G401 (cell line): ENCODE measurements at regions not wholly inside any gene's neighbourhood (a gene's known extent, or its start where the extent isn't known, plus 50 kb on each side); places are given as distances from the start of the nearest gene placed in this dataset.
"Not testable (repeated sequence)": the region's sequence is repeated elsewhere in the genome, so short reads cannot be mapped to it uniquely, and the experiment has no call there.

Experiments used
- DNase-seq: peaks from one replicate; pipeline ENCODE4 v3.0.0-alpha.2; 2015; ENCODE audit warnings: low spot score
- in situ Hi-C: cut with HindIII; loops from 2 replicates; pipeline ENCODE4 v1.10.0; 2016; ENCODE audit warnings: low sequenced_read_pairs, mixed read lengths

DNA sequence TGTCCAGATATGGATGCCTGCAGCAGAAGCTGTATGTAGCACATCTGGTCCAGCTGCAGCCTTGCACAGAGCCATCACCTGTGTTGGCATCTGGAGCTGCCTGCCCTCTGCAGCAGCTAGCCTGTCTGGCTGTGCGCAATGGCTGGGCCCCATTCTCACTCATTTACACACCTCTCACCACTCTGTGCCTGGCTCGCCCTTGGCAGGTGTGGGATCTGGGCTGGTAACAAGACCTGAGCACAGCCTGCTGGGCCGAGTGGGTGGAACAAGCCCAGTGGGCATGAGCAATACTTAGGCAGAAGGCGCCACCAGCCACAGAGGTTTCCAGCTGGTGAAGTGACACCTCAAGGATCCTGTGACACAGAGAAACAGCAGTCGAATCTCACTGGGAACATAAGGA lies 714.1 kb downstream of the NUP35 start:
- in situ Hi-C loops, result no loop called here
- DNase-seq, result no peak

DNA sequence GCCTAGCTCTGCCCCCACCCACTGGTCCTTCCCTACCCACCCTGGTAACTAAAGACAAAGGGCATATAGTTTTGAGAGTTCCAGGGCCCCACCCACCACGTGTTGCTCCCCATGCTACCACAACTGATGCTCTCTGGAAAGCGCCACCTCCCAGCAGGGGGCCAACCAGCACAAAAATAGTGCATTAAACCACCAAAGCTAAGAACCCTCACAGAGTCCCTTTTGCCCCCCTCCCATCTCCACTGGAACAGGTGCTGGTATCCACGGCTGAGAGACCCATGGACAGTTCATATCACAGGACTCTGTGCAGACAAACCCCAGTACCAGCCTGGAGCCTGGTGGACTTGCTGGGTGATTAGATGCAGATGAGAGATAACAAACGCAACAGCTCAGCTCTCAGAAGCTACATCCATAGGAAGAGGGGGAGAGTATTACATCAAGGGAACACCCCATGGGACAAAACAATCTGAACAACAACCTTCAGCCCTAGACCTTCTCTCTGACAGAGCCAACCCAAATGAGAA lies 715.9 kb downstream of the NUP35 start:
- in situ Hi-C loops, result no loop called here
- DNase-seq, result no peak

DNA sequence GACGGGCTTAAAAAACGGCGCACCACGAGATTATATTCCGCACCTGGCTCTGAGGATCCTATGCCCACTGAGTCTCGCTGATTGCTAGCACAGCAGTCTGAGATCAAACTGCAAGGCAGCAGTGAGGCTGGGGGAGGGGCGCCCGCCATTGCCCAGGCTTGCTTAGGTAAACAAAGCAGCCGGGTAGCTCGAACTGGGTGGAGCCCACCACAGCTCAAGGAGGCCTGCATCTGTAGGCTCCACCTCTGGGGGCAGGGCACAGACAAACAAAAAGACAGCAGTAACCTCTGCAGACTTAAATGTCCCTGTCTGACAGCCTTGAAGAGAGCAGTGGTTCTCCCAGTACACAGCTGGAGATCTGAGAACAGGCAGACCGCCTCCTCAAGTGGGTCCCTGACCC lies 725.6 kb downstream of the NUP35 start:
- in situ Hi-C loops, DNase-seq: not testable (repeated sequence)

DNA sequence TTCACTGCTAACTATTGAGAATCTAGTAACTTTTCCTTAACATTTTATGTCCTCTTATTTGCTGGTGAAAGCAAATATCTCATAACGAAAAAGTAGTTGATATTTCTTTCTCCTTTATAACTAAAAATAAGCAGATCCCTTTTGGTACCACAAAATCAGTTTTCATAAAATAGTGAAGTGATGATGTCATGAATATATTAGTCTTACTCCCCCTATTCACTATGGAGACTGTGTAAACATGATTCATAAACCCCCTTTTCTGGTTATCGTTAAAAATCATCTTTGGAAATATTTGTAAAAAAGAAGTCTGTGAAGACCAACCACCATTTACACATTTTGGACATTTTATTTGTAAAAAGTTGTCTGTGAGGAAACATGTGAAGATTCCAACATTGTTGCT lies 734.9 kb downstream of the NUP35 start:
- in situ Hi-C loops, result no loop called here
- no peak for DNase-seq

GRCh38 chr2:183866666-183867065 lies 731.7 kb upstream of the ZNF804A start:
- DNase-seq, result no peak

GRCh38 chr2:183867206-183867605 lies 731.1 kb upstream of the ZNF804A start:
- in situ Hi-C loops, result no loop called here

More at GRCh38 chr2:183866666-183867065, 731.7 kb upstream of the ZNF804A start:
- in situ Hi-C loops, result no loop called here

GRCh38 chr2:183868153-183868552 lies 730.2 kb upstream of the ZNF804A start:
- DNase-seq, result peak; percentile 10
- in situ Hi-C loops, result no loop called here

More at GRCh38 chr2:183867206-183867605, 731.1 kb upstream of the ZNF804A start:
- no peak for DNase-seq

DNA sequence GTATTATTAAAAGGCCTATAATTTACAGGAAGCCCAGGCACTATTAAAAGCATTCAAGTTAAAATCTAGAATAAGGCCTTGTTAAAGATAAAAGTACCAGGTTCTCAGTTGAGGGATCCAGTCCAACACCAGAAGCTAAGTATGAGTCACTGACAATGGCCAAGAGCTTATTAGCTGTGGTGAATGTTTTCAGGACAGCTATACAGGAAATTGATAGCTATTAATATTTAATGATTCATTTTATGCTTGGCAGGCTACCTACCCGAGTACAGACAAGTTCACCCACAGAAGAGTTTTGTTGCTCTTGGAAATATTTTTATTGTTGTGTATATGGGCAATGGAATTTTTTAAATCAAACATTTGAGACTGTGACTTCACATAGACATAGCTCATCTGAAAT lies 729.6 kb upstream of the ZNF804A start:
- DNase-seq, result no peak
- in situ Hi-C loops, result no loop called here

DNA sequence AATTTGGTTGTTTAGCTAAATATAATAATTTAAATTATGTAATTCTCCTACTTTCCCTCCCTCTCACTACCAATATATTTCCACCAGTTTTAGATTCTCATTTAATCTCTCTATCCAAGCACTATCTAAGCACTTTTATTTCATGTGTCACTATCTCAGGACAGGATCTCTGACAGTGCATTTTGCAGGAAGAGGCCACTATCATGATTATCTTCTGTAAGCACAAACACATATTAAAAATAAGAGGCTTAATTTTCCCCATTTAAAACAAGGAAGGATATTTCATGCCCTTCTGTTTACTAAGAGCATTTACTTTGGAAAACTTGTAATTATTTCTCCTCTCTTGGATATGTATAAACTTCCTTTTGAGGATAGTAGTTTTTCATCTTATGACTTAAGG lies 726.2 kb upstream of the ZNF804A start:
- no peak for DNase-seq
- in situ Hi-C loops, result no loop called here

GRCh38 chr2:183881978-183882377 lies 716.4 kb upstream of the ZNF804A start:
- DNase-seq, result no peak
- in situ Hi-C loops, result no loop called here

- DNase-seq, result no peak
- in situ Hi-C loops, result no loop called here
These were observed 705.9 kb upstream of the ZNF804A start for GRCh38 chr2:183892315-183892941.

- in situ Hi-C loops, result no loop called here
- DNase-seq, result no peak
These were observed 699.7 kb upstream of the ZNF804A start for GRCh38 chr2:183898641-183899040.

- in situ Hi-C loops, result no loop called here
- no peak for DNase-seq
These were observed 696.4 kb upstream of the ZNF804A start for GRCh38 chr2:183901931-183902330.

DNA sequence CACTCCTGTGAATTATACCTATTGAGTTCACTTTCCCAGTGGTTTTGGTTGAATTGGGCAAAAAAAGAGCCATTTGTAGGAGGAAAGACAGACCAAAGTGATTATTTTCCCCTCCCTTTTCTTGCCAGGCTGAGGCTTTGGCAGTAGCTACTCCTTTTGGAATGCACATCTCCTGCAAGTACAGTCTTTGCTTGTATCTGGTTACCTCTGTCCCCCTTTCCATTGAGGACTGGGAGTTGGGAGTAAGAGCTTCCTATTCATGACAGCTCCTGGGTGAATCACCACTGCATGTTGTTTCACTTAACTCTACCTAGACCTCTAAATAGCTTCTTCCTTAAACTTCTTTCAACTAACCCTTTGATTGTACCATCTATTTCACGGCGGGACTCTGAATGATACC lies 695.3 kb upstream of the ZNF804A start:
- in situ Hi-C loops, result no loop called here
- DNase-seq, result no peak

DNA sequence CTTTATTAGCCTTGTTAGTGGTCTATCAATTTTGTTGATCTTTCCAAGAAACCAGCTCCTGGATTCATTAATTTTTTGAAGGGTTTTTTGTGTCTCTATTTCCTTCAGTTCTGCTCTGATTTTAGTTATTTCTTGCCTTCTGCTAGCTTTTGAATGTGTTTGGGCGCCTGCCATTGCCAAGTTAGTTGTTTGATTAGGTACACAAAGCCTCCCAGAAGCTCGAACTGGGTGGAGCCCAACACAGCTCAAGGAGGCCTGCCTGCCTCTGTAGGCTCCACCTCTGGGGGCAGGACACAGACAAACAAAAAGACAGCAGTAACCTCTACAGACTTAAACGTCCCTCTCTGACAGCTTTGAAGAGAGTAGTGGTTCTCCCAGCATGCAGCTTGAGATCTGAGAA lies 682.3 kb upstream of the ZNF804A start:
- DNase-seq, in situ Hi-C loops: not testable (repeated sequence)

- in situ Hi-C loops, result no loop called here
- DNase-seq, result no peak
These were observed 679.2 kb upstream of the ZNF804A start for GRCh38 chr2:183919167-183919566.

DNA sequence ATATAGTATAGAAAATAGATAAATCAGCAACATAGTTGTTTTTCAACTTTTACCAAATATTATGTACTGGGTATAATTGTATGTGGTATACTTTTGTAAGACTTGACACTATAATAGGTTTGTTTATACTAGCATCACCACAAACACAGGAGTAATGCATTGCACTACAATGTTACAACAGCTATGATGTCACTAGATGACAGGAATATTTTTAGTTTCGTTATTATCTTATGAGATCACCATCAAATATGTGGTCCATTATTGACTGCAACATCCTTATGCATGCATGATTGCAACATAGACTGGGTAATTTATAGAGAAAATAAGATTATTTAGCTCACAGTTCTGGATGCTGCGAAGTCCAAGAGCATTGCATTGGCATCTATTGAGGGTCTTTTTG lies 678.4 kb upstream of the ZNF804A start:
- in situ Hi-C loops, result no loop called here

DNA sequence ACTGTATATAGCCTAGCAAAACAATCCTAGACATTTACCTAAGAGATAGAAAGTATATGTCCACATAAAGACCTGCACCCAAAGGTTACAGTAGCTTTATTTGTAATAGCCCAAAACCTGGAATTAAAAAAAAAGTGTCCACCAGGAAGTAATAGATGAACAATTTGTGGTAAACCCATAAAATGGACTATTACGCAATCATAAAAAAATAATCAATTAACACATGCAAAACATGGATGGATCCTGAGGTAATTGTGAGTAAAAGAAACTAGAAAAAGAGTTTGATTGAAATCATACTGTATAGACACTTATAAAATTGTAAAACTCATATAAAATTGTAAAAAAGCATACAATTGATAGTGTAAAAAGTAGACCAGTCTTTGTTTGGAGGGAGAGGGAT lies 673.0 kb upstream of the ZNF804A start:
- DNase-seq, result no peak
- in situ Hi-C loops, result no loop called here

More for the DNA sequence above, 678.4 kb upstream of the ZNF804A start:
- DNase-seq, result no peak

GRCh38 chr2:183926433-183926832 lies 671.9 kb upstream of the ZNF804A start:
- DNase-seq, result no peak
- in situ Hi-C loops, result no loop called here

GRCh38 chr2:183927406-183928325 lies 670.7 kb upstream of the ZNF804A start:
- in situ Hi-C loops, result no loop called here
- no peak for DNase-seq
